Lower lobe of right lung (tissue), 2 donors: ENCODE measurements at regions not wholly inside any gene's neighbourhood (a gene's known extent, or its start where the extent isn't known, plus 50 kb on each side); places are given as distances from the start of the nearest gene placed in this dataset.

Source experiments
- ATAC-seq, 2 donors: fragments of 200-7000 bp; cut with Tn5 transposase; one replicate each; pipeline ENCODE4 v1.9.1; 2020 to 2022; ENCODE audit warnings: mild to moderate bottlenecking in 2 of 2, moderate library complexity in 2 of 2
- DNase-seq: peaks from one replicate; pipeline ENCODE4 v3.0.0-alpha.2; 2020
- H3K27ac ChIP-seq: fragments of 200-600 bp; one replicate; pipeline ENCODE4 v1.8.0; 2022
- H3K27me3 ChIP-seq: fragments of 200-600 bp; one replicate; pipeline ENCODE4 v1.8.0; 2022; ENCODE audit warnings: low read depth
- H3K36me3 ChIP-seq: fragments of 200-600 bp; one replicate; pipeline ENCODE4 v1.8.0; 2022; ENCODE audit warnings: mild to moderate bottlenecking
- H3K4me1 ChIP-seq: fragments of 200-600 bp; one replicate; pipeline ENCODE4 v1.8.0; 2022
- H3K4me3 ChIP-seq: fragments of 200-600 bp; one replicate; pipeline ENCODE4 v1.8.0; 2022; ENCODE audit warnings: mild to moderate bottlenecking
- H3K9me3 ChIP-seq: fragments of 200-600 bp; one replicate; pipeline ENCODE4 v1.8.0; 2022
- CTCF ChIP-seq: fragments of 200-600 bp; IDR thresholded peaks from one replicate; pipeline ENCODE4 v1.8.0; 2022; ENCODE audit warnings: antibody characterized with exemption, mild to moderate bottlenecking
- intact Hi-C: fragments of 100-400 bp; cut with DNase I; formaldehyde crosslinking; loops from one replicate; pipeline ENCODE4 v1.11.0; 2022
- donor health status: DM: no; HTN: yes; CAD: no; lungs with severe emphysema.

DNA sequence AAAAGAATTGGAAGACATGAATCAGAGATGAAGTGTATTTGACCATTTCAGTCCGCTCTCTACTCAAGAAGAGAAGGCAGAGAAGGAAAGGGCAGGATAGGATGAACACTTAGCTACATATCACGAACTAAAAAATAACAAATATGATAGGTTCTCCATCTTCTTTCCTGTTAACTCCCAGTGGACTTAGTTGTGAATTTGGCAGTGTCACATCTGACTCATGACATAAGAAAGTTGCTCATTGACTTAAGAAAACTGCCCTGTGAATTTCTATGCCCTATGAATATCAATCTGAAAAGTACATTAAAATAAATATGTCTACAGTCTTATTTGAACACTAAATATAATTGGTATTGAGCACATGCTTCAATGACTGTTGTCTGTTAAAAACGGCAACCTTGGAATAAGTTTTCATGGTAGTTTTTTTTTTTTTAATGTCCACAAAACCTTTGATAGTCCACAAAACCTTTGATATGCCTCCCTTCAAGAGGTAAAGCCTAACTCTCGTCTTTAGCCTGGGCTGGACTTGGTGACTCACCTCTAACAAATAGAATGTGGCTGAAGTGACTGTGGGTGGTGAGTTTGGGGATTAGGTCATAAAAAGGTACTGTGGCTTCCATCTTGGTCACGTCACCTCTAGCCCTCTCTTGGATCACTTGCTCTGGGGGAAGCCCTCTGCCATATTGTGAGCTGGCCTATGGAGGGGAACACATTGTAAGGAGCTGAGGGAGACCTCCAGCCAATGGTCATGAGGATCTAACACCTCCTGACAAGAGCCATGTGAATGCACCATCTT, 184.7 kb upstream of the S100G start:
- Histone ChIP-seq H3K36me3 (no peaks in the 10 kb centered on the region), H3K27ac (no peak overlapping the region), H3K27me3 (no peaks in the 10 kb centered on the region), H3K4me3 (no peak overlapping the region), H3K9me3 (no peaks in the 10 kb centered on the region), H3K4me1 (no peaks in the 10 kb centered on the region)
- no peak for ATAC-seq
- no peak for DNase-seq
- no peak for TF ChIP-seq CTCF
- intact Hi-C loops, result no loop called here

DNA sequence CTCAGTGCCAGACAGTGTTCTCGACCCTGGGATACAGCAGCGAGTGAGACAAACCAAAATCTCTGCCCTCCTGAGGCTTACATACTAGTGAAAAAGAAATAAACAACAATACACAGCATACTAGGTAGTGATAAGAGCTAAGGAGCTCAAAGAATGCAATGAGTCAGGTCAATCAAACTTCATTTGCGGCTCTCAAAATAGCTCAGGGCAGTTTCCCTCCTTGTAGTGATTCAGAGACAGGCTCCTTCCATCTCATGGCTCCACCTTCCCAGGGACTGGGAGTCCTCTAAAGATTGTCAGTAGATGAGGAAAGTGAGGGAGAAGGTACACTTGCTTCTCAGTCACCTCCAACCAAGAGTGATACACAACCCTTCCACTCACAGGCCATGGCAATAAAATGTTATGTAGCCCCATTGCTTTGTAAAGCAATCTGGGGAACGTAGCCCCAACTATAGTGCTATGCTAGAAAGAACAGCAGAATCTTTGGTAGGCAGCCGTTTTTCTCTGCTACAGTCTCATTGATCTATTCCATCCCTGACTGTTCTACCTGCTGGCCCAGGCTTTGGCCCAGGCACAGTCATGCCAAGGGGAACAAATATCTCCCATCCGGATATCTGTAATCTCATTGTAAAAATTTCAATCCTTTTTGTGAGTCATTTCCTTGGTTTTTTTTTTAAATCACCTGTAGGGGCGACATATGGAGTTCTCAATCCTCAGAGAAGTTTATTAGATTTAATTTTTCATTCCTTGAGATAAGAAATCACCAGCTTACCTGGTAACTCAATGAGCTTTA, 183.1 kb upstream of the S100G start:
- Histone ChIP-seq H3K27ac (no peak overlapping the region), H3K4me3 (no peak overlapping the region), H3K9me3 (no peaks in the 10 kb centered on the region), H3K4me1 (no peaks in the 10 kb centered on the region), H3K27me3 (no peaks in the 10 kb centered on the region), H3K36me3 (no peaks in the 10 kb centered on the region)
- ATAC-seq, result no peak
- intact Hi-C loops, result no loop called here
- no peak for TF ChIP-seq CTCF
- no peak for DNase-seq

DNA sequence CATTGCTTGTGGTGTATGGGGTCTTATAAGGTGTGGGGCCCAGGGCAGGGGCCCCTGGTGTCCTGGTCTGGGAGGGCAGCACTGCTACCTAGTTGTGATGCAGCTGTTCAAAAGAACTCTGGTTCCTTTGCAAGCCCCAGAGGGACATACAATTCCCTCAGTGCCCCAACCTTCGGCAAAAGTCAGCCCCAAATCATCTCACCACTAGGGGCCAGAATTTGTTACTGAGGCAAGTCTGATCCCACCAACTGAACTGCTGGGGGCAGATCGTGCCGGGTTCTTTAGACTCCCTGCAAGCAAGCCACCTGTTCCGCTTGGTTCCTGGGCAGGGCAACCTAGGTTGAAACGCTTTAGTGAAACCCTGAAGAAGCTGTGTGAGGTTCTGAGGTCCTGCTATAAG, 180.1 kb upstream of the S100G start:
- DNase-seq, result no peak
- no peak for ATAC-seq
- H3K4me1 ChIP-seq, result no peaks in the 10 kb centered on the region
- intact Hi-C loops, result no loop called here
- no peaks in the 10 kb centered on the region for H3K27me3 ChIP-seq
- no peak overlapping the region for H3K27ac ChIP-seq
- H3K4me3 ChIP-seq, result no peak overlapping the region
- no peaks in the 10 kb centered on the region for H3K9me3 ChIP-seq
- TF ChIP-seq CTCF, result no peak
- H3K36me3 ChIP-seq, result no peaks in the 10 kb centered on the region

GRCh38 chrX:16472345-16472744, 177.6 kb upstream of the S100G start:
- H3K27ac ChIP-seq, result no peak overlapping the region
- H3K36me3 ChIP-seq, result no peaks in the 10 kb centered on the region
- no peak for TF ChIP-seq CTCF
- ATAC-seq (no peak), DNase-seq (no peak)
- H3K9me3 ChIP-seq, result no peaks in the 10 kb centered on the region
- H3K4me1 ChIP-seq, result no peaks in the 10 kb centered on the region
- H3K4me3 ChIP-seq, result no peak overlapping the region
- H3K27me3 ChIP-seq, result no peaks in the 10 kb centered on the region
- intact Hi-C loops, result no loop called here

DNA sequence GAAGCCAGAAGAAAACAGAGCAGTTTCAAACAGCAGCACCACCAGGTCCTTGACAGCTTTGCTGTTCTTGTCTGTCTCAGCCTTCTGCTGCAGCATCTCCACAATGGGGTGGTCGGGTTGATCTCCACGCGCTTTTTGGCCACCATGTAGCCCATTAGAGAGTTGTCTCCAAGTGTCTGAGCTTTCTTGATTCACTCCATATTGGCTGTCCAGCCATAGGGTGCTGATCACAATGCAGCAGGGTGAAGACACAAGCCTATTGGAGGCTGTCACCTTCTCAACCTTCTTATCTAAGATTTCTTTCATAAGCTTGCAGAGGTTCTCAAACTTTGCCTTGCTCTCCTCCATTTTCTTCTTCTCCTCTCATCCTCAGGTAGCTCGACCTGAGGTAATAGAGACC, 175.4 kb upstream of the S100G start:
- Histone ChIP-seq H3K36me3 (no peaks in the 10 kb centered on the region), H3K4me1 (no peaks in the 10 kb centered on the region), H3K27me3 (no peaks in the 10 kb centered on the region), H3K4me3 (no peak overlapping the region), H3K27ac (no peak overlapping the region), H3K9me3 (no peaks in the 10 kb centered on the region)
- intact Hi-C loops, result no loop called here
- no peak for TF ChIP-seq CTCF
- no peak for DNase-seq
- no peak for ATAC-seq
